Suprapubic skin (tissue), 4 donors: ENCODE measurements at regions not wholly inside any gene's neighbourhood (a gene's known extent, or its start where the extent isn't known, plus 50 kb on each side); places are given as distances from the start of the nearest gene placed in this dataset.

Experiments
- EP300 ChIP-seq: sonication (generic); formaldehyde crosslinking; IDR thresholded peaks from one replicate; pipeline ENCODE4 v1.6.1; 2017; ENCODE audit warnings: antibody characterized with exemption
- POLR2A ChIP-seq, 2 donors: fragments of 450-650 bp; IDR thresholded peaks; one replicate each; pipeline ENCODE4 v1.6.1; 2017; ENCODE audit warnings: antibody characterized with exemption in 2 of 2, mild to moderate bottlenecking in 2 of 2, moderate library complexity in 2 of 2
- POLR2AphosphoS5 ChIP-seq, 3 donors: sonication (generic); formaldehyde crosslinking; IDR thresholded peaks; one replicate each; pipeline ENCODE4 v1.6.1; 2017; ENCODE audit warnings: antibody characterized with exemption in 3 of 3
- TF ChIP-seq, protein P1 (sequence below), 2 donors: fragments of 200-600 bp in 1 of 2; fragments of 450-650 bp in 1 of 2; sonication (generic) in 1 of 2; IDR thresholded peaks; one replicate each; pipeline ENCODE4 v1.5.1; 2016 to 2019; ENCODE audit warnings: antibody characterized with exemption in 2 of 2, mild to moderate bottlenecking in 1 of 2, moderate library complexity in 1 of 2

DNA sequence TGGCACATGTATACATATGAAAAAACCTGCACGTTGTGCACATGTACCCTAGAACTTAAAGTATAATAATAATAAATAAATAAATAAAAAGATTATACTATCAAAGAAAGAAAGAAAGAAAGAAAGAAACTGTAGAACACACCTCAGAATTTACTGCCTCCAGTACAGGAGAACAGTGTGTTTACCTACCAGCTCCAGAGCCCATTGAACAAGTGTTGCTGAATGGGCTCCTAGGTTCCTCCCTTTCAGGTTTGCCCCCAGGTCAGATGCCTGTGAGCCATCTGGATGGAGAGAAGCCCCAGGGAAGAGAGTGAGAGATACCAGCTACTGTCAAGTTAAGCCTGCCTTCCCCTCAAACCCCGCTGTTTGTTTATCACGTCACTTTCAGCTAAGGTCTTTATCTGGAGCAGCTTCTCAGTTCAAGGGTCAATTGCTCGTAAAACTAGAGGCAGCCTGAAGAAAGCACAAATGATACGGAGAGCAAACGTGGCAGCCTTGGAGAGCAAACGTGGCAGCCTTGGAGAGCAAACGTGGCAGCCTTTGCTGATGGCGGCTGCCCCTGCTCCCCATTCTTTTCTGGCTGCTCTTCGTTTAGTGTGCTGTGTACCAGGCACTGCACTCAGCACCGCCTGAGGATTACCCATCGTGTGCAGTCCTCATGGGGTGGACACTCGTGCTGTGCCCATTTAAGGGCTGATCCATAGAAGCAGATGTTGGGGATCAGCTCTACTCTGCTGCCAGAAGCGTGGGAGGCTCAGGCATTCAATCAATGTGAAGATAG lies 111.7 kb downstream of the ADAMTS15 start:
- no peak for TF ChIP-seq POLR2AphosphoS5 (IDR thresholded peaks at IDR 0.05)
- no peak for TF ChIP-seq POLR2A (IDR thresholded peaks at IDR 0.05)
- TF ChIP-seq, protein P1, sequence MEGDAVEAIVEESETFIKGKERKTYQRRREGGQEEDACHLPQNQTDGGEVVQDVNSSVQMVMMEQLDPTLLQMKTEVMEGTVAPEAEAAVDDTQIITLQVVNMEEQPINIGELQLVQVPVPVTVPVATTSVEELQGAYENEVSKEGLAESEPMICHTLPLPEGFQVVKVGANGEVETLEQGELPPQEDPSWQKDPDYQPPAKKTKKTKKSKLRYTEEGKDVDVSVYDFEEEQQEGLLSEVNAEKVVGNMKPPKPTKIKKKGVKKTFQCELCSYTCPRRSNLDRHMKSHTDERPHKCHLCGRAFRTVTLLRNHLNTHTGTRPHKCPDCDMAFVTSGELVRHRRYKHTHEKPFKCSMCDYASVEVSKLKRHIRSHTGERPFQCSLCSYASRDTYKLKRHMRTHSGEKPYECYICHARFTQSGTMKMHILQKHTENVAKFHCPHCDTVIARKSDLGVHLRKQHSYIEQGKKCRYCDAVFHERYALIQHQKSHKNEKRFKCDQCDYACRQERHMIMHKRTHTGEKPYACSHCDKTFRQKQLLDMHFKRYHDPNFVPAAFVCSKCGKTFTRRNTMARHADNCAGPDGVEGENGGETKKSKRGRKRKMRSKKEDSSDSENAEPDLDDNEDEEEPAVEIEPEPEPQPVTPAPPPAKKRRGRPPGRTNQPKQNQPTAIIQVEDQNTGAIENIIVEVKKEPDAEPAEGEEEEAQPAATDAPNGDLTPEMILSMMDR (IDR thresholded peaks at IDR 0.05), result no peak
- TF ChIP-seq EP300, result no peak
